ENCODE measurements at regions not wholly inside any gene's neighbourhood (a gene's known extent, or its start where the extent isn't known, plus 50 kb on each side); places are given as distances from the start of the nearest gene placed in this dataset.
"Not testable (repeated sequence)": the region's sequence is repeated elsewhere in the genome, so short reads cannot be mapped to it uniquely, and the experiment has no call there.

DNA sequence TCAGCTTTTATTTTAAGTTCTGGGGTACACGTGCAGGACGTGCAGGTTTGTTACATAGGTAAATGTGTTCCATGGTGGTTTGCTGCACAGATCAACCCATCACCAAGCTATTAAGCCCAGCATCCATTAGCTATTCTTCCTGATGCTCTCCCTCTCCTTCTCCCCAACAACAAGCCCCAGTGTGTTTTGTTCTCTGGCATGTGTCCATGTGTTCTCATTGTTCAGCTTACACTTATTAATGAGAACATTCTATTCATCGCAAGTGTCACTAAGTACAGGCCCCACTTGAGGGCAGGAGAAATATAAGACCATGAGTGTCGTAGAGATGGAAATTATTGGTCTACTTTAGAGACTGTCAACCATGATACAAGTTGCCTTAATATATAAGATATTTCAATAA is 615.1 kb downstream of the CDH8 start:
- no peak for DNase-seq

DNA sequence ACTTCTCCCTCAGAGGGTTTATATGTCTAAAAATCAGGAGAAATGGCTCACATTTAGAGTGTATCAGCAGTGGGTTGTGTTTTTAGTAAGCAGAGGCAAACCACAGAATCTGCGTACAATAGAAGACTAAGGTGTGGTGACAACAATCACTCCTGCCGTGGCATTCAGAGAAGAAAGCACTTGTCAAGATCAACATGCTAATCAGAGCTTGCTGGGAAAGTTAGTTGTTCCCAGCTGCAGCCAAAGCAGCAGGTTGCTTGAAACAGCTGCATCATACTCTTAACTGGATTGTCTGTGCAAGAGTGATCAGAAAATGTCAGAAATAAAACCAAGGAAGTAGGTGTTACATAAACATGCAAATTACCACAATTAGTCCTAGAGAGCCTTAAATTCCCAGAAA is 616.4 kb downstream of the CDH8 start:
- DNase-seq: no peak

DNA sequence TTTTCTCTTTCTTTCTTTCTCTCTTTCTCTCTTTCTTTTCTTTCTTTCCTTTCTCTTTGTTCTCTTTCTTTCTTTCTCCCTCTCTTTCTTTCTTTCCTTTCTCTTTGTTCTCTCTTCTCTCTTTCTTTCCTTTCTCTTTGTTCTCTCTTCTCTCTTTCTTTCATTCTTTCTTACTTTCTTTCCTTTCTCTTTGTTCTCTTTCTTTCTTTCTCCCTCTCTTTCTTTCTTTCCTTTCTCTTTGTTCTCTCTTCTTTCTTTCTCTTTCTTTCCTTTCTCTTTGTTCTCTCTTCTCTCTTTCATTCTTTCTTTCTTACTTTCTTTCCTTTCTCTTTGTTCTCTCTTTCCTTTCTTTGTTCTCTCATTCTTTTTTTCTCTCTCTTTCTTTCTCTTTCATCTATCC is 617.4 kb downstream of the CDH8 start:
- not testable (repeated sequence) for DNase-seq

DNA sequence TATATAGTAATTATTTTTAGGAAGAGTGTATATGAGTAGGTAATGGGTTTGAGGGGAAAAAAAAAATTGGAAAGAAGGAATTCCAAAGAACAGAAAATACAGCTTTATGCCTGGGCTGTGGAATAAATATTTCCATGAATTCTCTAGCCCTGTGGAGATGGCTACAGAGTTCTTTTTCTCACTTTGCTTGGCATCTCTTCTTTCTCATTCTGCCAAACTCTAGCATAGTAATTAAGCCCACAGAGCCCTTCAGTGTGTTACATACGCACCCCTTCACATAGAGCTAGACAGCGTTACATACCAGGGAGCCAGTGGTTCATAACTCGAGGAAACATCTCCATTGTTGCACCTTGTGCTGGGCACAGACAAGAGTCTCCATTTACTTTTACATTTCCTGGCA is 621.1 kb downstream of the CDH8 start:
- no peak for DNase-seq

DNA sequence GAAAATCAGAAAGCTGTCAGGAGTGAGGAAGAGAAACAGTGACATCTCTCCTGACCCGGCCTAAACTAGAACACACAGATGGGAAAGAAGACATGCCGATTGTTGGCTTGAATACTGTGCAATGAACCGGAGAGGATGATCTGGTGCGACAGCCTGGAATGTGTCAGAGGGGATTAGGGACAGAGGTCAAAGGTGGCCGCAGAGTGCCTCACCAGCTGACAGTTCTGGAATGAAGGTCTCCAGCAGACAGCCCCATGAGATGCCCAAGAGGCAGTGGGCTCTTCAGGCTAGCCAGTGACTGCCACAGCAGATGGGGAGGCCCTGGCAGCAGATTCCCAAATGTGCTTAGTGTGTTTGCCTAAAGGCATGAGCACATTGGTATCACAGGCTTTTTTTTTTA is 623.2 kb downstream of the CDH8 start:
- DNase-seq: no peak

DNA sequence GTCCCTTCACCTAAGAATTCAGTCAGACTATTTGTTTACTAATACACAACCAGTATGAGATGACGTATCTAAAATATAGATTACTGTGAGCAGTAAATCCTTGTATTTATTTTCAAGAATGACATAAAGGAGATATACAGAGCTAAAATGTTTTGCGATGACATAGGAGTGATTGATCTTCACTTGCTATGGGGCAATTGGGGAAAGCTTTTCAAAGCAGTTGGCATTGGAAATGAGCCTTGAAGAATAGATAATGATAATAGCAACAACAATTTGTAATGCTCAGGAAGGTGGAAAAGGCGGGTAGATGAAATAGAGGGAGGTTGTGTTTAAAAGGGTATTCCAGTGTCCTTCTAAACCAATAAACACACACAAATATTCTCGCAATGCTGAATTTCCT is 623.7 kb downstream of the CDH8 start:
- DNase-seq: no peak

DNA sequence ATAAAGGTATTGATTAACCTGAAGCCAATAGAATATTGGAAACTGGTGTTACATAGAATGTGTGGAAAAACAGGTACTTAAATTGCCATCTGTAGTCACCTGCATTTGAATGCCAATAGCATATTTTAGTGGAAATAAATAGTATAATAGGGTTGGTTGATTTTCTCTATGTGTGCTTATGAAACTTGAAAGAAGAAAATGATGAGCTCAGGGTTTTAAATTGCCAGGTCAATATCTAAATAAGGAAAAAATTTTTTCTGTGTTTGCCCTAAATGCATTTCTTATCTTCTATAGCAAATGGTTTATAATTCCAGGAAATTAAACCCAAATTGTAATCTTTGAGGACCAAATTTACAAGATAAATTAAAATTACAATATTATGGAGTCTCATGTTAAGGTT is 626.6 kb downstream of the CDH8 start:
- no peak for DNase-seq

DNA sequence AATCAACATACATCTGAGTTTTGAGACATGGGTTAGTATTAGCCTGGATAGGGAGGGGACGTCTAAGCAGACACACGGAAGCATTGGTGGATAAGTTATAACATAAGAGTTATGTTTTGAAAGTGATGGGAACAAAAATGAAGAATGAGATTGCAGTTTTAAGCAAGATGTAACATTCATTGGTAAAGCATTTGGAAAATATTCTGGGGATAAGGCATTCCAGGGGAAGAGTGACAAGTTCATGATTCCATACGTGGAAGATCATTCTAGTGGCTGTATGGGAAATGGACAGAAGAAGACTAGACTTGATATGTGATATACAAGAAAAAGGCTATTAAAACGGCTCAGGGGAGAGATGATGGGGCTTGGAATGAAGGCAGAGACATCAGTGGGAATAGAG is 632.9 kb downstream of the CDH8 start:
- no peak for DNase-seq

DNA sequence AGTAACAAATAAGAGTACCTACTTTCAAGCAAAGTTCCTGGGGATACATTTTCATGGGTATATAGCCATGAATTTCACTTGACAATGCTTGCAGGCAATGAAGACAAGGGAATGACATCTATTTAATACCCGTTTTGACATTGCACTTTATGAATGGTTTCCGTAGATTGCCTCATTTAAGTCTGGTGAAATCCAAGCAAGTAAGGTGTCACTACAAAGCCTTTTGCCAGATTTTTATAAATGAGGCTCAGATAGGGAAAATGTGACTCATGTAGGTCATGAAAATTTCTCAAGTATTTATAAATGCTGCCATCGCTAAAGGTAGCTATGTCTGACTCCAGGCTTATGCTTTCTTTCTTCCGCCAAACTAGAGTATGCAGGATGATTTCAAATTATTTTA is 644.3 kb downstream of the CDH8 start:
- DNase-seq: no peak

DNA sequence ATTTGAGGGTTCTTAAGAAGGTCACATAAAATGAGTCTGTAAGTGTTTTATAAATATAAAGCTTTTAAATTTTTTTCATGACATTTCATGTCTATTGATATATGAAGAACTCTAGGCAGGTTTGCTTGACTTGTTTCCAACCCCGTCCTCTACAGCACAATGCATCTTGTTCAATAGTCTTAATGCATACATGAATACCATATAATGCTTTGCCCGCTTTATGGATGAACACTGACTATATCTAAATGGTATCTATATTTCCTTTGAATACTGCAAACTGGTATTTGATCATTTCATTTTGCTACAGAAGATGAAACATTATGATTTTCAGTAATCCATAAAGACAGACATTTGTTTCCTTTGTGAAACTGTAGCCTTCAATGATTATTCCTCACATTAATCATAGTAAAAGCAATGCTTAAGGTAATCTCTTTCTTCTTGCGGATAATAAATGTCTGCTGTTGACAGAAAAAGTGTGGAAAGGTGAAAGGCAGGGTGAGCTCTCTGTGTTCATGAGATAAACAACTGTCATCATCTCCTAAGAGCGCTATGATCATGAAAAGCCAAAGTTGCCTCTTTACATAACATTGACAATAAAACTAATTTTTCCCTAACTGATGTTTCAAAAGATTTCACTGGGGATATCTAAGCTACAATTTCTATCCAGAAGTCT is 645.1 kb downstream of the CDH8 start:
- DNase-seq: no peak

DNA sequence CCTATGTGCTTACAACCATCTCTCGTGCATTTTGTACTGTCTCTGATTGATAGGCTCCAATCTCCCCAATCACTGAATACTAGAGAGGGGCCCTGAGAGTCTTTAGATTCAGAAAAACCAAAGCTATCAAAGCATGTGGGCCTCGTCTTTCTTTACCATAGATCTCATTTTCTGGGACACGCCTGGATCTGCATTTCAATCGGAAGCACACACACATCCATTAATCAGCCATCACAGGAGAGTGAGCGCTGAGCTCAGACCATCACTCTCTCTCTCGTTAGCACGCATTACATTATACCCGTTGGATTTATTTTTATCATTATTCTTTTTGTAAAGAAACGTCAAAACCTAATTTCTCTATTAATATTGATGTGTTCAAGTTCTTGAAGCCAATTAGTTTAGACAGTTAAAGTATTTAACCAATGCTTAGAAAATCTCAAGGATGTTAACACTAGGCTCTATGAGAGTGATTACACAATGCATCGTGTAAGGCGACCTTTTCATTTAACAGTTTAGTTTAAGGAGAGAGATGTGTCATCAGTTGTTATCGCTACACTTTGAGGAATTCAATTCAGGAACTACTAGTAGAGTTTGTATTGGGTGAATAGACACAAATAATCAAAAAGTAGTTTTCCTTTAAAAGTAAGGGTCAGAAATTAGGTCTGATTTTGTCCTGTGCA is 650.7 kb downstream of the CDH8 start:
- no peak for DNase-seq

DNA sequence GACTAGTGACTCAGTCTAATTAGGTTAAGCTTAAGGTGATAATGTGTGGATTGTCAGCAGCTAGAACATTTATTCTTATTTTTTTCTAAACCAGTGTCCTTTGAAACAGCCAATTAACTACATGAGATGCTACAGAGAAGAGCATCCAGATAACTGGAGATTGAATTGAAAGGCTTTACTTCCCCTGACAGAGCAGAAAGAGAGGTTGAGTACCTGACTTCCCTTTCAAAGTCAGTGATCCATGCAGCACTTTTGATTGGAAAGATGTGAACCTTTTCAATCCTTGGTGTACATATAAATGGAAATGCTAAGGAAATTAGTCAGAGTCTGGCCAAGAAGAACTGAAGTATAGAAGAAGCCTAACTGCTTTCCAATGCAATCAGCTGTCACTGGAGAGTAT is 653.8 kb downstream of the CDH8 start:
- no peak for DNase-seq

DNA sequence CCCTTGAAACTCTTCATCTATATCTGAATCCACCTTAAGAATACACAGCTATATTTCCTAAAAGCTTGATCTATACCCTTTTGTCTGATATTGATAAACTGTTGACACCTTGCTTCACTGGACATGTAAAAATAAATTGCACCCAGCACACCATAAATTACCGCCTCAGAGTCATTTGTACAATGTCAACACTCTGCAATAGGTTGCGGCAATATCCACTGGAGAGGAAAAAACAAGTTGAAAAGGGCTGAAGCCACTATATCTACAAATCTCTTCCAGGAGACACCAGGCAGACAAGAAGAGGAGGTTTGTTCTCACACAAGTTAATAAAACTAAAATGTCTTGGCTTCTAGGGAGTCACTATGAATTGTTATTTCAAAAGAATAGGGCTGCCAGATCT is 656.9 kb downstream of the CDH8 start:
- no peak for DNase-seq

DNA sequence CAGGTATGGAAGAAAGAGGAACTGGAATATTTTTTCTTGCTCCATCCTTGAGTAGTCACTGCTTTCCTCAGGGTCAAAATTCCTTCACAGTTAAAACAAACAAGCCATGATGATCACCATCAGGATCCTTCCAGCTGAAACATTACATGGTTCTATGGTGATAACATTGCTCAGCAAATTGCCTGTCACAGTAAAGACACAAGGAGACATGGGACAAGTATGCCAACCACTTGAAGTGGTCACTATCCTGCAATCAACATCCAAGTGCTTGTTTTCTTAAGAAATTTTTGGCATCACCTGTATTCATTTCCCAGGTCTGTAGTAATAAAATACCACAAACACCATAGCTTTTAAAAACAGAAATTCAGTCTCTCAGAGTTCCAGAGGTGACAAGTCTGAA is 662.2 kb downstream of the CDH8 start:
- DNase-seq: no peak

DNA sequence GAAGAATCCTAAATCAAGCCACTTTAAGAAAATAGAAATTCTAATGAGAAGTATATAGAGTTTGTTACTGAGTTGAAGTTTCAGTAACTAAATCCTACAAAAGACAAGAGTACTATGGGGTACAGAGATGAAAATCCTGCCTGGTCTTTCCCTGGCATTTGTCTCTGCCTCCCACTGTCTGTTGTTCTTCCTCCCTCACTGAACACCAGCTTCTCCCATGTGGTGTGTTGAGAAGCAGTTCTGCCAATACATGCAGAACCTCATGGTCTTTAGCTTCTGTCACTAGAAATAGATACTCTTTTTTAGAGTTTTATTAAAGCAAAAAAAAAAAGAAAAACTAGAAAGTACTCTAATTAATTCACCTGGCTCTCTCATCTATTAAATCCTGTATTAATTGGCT is 664.4 kb downstream of the CDH8 start:
- no peak for DNase-seq

DNA sequence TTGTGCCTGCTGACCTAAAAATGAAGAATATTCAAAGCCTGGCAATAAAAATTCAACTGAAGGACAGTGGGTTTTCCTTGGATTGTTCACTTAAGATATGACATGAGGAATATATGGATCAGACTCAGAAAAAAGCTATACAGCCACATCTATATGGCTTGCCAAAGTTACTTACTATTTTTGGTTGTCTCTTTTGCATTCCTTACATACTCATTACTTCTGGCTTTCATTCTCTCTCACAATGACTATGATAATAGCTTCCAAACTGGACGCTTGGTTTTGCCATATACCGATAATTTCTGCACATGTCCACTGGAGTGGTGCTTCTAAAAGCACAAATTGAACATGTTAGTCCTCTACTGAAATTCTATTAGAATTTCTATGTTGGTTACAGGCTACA is 664.9 kb downstream of the CDH8 start:
- no peak for DNase-seq

DNA sequence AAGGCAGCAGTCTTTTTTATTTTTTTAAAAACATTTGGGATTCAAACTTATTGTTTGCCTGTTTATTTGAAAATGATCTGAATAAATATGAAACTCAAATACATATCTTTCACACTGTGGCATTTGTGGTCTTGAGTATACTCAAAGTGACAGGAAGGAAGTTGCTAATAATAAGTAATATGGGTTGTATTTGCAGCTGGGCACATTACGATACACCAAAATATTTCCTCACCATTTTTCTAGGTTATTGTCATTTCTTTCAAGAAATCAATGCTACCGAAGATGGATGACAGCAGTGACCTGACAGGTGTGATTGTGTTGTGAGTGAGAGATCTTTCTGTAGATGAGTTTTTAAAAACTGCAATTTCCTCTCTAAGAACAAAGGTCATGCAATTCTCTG is 665.7 kb downstream of the CDH8 start:
- no peak for DNase-seq

DNA sequence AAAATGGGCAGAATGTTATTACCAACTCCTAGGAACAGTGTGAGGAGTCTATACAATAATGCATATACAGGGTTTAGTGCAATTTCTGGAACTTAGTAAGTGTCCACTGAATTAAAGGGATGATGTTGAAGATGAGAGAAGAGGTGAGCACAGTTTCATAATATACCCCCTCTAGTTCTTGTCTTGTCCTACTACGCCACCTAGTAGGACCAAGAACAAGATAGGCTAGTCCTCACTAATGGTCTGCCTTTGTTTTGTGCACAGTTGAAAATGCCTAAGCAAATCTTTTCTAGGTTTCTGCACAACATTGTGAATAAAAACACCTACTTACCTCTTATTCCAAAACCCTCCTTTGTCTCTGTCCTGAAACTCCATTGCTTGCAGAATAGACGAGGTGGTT is 670.2 kb downstream of the CDH8 start:
- DNase-seq: no peak

DNA sequence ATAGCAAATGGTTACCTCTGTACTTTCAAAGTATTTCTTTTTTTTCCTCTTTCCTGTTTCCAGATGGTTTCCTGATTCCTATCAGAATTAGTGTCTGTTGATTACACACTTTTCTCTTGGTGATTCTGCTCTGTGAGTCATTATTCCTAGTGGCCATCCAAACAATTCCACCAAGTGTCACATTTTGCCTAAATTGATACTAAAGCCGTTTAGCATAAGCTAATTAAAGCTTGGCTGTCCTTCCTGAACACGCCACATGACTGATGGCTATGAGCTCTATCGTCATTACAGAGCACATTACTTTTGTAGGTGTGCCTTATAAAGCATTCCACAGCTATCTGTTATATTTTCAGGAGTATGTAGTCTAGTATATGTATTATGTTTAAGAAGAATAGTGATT is 671.2 kb downstream of the CDH8 start:
- no peak for DNase-seq

DNA sequence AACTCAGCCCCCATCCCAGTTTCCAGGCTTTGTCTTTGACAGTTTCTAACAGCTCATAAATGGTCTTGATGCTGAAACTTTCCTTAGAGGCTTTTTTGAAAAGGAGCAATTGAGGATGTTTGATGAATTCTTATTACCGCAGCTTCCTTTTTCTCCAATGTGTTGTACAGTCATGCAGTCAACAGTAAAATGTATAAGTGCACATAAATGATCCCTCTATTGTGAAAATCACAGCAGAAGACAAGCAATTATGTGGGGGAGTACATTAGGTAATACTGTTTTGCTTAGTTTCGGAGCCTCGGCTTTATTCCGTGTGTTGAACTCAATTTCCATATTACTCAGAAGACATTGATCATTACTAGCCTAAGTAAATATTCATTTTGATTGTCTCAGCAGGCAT is 673.7 kb downstream of the CDH8 start:
- DNase-seq: no peak

DNA sequence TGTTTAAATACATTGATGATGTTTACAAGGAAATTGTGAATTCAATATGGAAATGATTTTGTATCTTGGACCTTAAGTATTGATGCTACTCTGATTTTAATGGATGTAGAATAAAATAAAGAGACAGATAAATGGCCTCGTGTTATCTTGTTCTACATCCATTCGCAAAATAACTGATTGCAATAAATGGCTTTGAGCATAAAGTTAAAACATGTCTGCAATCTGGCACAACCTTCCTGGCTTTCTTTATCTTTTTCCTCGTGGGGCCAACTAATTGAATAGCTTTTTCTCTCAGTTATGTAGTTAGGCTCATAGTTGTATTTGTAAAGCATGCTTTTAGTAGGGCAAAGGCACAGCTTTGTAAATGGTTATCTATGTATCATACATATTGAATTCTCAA is 691.4 kb downstream of the CDH8 start:
- no peak for DNase-seq

DNA sequence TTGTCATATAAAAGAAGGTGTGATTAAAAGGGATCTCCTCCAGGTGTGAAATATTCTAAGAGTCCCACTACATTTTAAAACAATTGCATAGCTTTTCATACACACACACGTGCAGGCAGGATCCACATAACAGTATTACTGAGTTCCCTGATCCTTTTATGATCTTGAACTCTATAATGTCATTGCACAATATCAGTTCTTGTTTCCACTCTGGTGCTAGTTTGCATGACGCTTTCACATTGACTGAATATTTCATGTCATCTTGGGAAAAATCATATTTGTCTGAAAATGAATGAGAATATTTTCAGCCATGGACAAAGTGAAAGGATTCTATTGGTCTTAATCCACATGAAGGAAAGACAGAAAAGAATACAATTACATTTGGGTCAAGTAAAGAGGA is 703.8 kb downstream of the CDH8 start:
- DNase-seq: no peak

DNA sequence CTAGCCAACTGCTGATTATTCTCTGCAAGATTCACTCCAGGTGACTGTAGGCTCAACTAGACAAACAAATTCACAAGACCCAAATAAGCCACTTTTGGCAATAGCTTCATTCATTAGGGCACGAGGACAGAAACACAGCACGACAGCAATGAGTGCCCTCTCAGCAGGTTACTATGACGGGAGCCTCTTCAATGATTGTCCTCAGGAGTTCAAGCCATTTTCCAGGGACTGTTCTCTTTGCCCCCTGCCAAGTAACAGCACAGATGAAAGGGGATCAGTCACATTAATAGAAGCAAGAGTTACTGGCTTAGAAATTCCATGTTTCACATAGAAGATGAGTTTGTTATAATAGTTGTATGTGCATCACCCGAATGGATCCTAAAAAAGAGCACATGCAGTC is 712.2 kb downstream of the CDH8 start:
- no peak for DNase-seq

DNA sequence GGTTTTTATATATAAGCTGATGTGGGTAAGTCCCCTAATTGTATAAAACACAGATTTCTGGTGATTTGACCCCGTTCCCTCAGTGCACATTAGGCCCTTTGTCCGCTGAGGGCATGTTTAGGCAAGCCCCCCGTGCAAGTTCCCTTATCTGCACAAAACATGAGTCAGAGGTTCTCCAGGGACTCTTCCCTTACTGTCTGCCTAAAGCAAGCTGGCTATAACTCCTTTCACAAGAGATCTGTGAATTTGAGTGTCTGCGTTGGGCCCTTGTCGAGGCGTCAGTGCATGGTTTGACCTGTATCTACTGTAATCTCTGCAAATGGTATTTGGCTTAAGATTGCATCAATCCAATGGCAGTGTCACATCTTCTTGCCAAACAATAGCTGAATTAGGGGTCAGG is 712.8 kb downstream of the CDH8 start:
- no peak for DNase-seq

DNA sequence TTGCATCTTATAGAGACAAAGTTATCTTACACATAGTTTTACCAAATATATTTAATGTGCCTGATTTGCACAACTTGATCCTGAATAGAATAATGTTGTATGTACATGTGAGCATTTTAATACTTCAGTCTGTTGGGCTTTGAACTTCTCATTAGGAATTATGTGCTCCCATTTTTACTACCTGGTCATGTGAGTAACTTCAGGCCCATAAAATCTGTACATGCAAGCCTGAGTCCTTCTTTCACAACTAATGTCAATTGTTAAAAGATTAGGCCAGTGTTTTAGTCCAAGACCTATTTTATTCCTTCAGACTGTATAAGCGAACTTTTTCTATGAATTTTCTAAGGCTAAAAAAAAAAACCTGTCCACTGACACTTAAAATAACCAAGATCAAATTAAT is 715.4 kb downstream of the CDH8 start:
- no peak for DNase-seq
